Fibroblast of mammary gland (primary cell): ENCODE measurements at regions not wholly inside any gene's neighbourhood (a gene's known extent, or its start where the extent isn't known, plus 50 kb on each side); places are given as distances from the start of the nearest gene placed in this dataset.

Experiments used
- DNase-seq: peaks from one replicate; pipeline ENCODE4 v3.0.0-alpha.2; 2010; ENCODE audit warnings: low read depth
- H3K4me3 ChIP-seq: 2 replicates; pipeline ENCODE4 v1.5.1; 2011; ENCODE audit warnings: low read depth, mild to moderate bottlenecking, low read length, moderate library complexity; ENCODE audit not compliant: control insufficient read depth
- CTCF ChIP-seq: conservative IDR thresholded peaks from 2 replicates; pipeline ENCODE4 v1.5.1; 2011; ENCODE audit warnings: low read depth, low read length, inconsistent platforms; ENCODE audit not compliant: control insufficient read depth, insufficient read depth

- no peak for TF ChIP-seq CTCF
- no peak for DNase-seq
These were observed 244.4 kb downstream of the NEDD1 start for GRCh38 chr12:97151481-97151880.

GRCh38 chr12:97159377-97159776, 252.3 kb downstream of the NEDD1 start:
- no peak overlapping the region for H3K4me3 ChIP-seq
- TF ChIP-seq CTCF, result no peak
- DNase-seq, result no peak

More at GRCh38 chr12:97151481-97151880, 244.4 kb downstream of the NEDD1 start:
- H3K4me3 ChIP-seq, result no peak overlapping the region

GRCh38 chr12:97160277-97160676, 253.2 kb downstream of the NEDD1 start:
- no peak for DNase-seq
- no peak overlapping the region for H3K4me3 ChIP-seq
- no peak for TF ChIP-seq CTCF

GRCh38 chr12:97162173-97162572, 255.1 kb downstream of the NEDD1 start:
- DNase-seq, result no peak
- H3K4me3 ChIP-seq, result no peak overlapping the region
- no peak for TF ChIP-seq CTCF

GRCh38 chr12:97164936-97165335, 257.9 kb downstream of the NEDD1 start:
- no peak for DNase-seq
- no peak for TF ChIP-seq CTCF

GRCh38 chr12:97167598-97167997, 260.5 kb downstream of the NEDD1 start:
- TF ChIP-seq CTCF, result no peak
- no peak overlapping the region for H3K4me3 ChIP-seq
- DNase-seq, result no peak

More at GRCh38 chr12:97164936-97165335, 257.9 kb downstream of the NEDD1 start:
- no peak overlapping the region for H3K4me3 ChIP-seq

- no peak for TF ChIP-seq CTCF
- no peak overlapping the region for H3K4me3 ChIP-seq
- no peak for DNase-seq
These were observed 261.7 kb downstream of the NEDD1 start for GRCh38 chr12:97168804-97169203.
